ENCODE measurements at regions not wholly inside any gene's neighbourhood (a gene's known extent, or its start where the extent isn't known, plus 50 kb on each side); places are given as distances from the start of the nearest gene placed in this dataset.

GRCh38 chr7:46286957-46287356 is 365.9 kb upstream of the IGFBP3 start:
- H3K27ac ChIP-seq: no peak overlapping the region
- CTCF ChIA-PET: interaction anchor here (0.8 kb wide), 1 partner anchor 155 kb away, joined by 4 read pairs; no protein-coding TSS in a partner anchor
- no peak for DNase-seq (ENCODE audit: low spot score)
- TF ChIP-seq CTCF (conservative IDR thresholded peaks at IDR 0.05; ENCODE audit: low read depth): no peak
- POLR2A ChIA-PET (ENCODE audit: low non-redundant PET): no interaction called here

GRCh38 chr7:46286356-46286755 is 365.3 kb upstream of the IGFBP3 start:
- TF ChIP-seq CTCF (conservative IDR thresholded peaks at IDR 0.05; ENCODE audit: low read depth): no peak
- H3K27ac ChIP-seq: no peak overlapping the region
- POLR2A ChIA-PET (ENCODE audit: low non-redundant PET): no interaction called here
- CTCF ChIA-PET: interaction anchor here (0.7 to 0.8 kb wide), 2 partner anchors 44 to 155 kb away, joined by 4 read pairs; no protein-coding TSS in a partner anchor
- peak; percentile 38 for DNase-seq (ENCODE audit: low spot score)

GRCh38 chr7:46285878-46286277 is 364.8 kb upstream of the IGFBP3 start:
- H3K27ac ChIP-seq: no peak overlapping the region
- CTCF ChIA-PET: interaction anchor here (0.7 kb wide), 2 partner anchors 44 to 1505 kb away, joined by 3 to 4 read pairs; no protein-coding TSS in a partner anchor
- no peak for DNase-seq (ENCODE audit: low spot score)
- no peak for TF ChIP-seq CTCF (conservative IDR thresholded peaks at IDR 0.05; ENCODE audit: low read depth)
- POLR2A ChIA-PET (ENCODE audit: low non-redundant PET): no interaction called here

GRCh38 chr7:46283852-46284251 is 362.8 kb upstream of the IGFBP3 start:
- H3K27ac ChIP-seq: no peak overlapping the region
- POLR2A ChIA-PET (ENCODE audit: low non-redundant PET): no interaction called here
- TF ChIP-seq CTCF (conservative IDR thresholded peaks at IDR 0.05; ENCODE audit: low read depth): no peak
- CTCF ChIA-PET: no interaction called here
- DNase-seq (ENCODE audit: low spot score): no peak

- no peak for DNase-seq (ENCODE audit: low spot score)
- no peak for TF ChIP-seq CTCF (conservative IDR thresholded peaks at IDR 0.05; ENCODE audit: low read depth)
- ChIA-PET POLR2A (ENCODE audit: low non-redundant PET) (no interaction called here), CTCF (interaction anchor here (0.8 kb wide), 1 partner anchor 359 kb away, joined by 11 read pairs; no protein-coding TSS in a partner anchor)
- H3K27ac ChIP-seq: no peak overlapping the region
Measured at GRCh38 chr7:46282155-46282554, 361.1 kb upstream of the IGFBP3 start.

- CTCF ChIA-PET: no interaction called here
- peak; percentile 7 for DNase-seq (ENCODE audit: low spot score)
- TF ChIP-seq CTCF (conservative IDR thresholded peaks at IDR 0.05; ENCODE audit: low read depth): no peak
- H3K27ac ChIP-seq: no peak overlapping the region
- POLR2A ChIA-PET (ENCODE audit: low non-redundant PET): no interaction called here
Measured at GRCh38 chr7:46281071-46281470, 360.0 kb upstream of the IGFBP3 start.

GRCh38 chr7:46279290-46279689 is 358.2 kb upstream of the IGFBP3 start:
- no peak for TF ChIP-seq CTCF (conservative IDR thresholded peaks at IDR 0.05; ENCODE audit: low read depth)
- ChIA-PET CTCF (no interaction called here), POLR2A (ENCODE audit: low non-redundant PET) (no interaction called here)
- no peak overlapping the region for H3K27ac ChIP-seq
- no peak for DNase-seq (ENCODE audit: low spot score)

Data from RWPE1 (cell line).